ENCODE measurements at regions not wholly inside any gene's neighbourhood (a gene's known extent, or its start where the extent isn't known, plus 50 kb on each side); places are given as distances from the start of the nearest gene placed in this dataset.

GRCh38 chr13:76724421-76724820 is 161.8 kb downstream of the KCTD12 start:
- no peaks in the 10 kb centered on the region for H3K27me3 ChIP-seq (ENCODE audit: insufficient read depth, poor library complexity, severe bottlenecking)
- H3K4me3 ChIP-seq (replicated peaks; ENCODE audit: insufficient read depth, low read length), result no peak overlapping the region
- TF ChIP-seq SPI1 (IDR thresholded peaks at IDR 0.05; ENCODE audit: borderline replicate concordance, low read depth), result no peak
- TF ChIP-seq GABPA (IDR thresholded peaks at IDR 0.05; ENCODE audit: low read depth), result no peak
- TF ChIP-seq CTCF (IDR thresholded peaks at IDR 0.05; ENCODE audit: insufficient read depth, low read length), result no peak
- TF ChIP-seq POLR2AphosphoS5 (IDR thresholded peaks at IDR 0.05; ENCODE audit: low read depth), result no peak
- TF ChIP-seq REST (IDR thresholded peaks at IDR 0.05; ENCODE audit: insufficient replicate concordance, low read depth), result no peak
- no peak for DNase-seq (ENCODE audit: low read depth in 1 of 2, low spot score in 1 of 2)
- no peak overlapping the region for H3K27ac ChIP-seq (replicated peaks)

GRCh38 chr13:76723551-76724232 is 162.5 kb downstream of the KCTD12 start:
- no peak overlapping the region for H3K4me3 ChIP-seq (replicated peaks; ENCODE audit: insufficient read depth, low read length)
- no peaks in the 10 kb centered on the region for H3K27me3 ChIP-seq (ENCODE audit: insufficient read depth, poor library complexity, severe bottlenecking)
- TF ChIP-seq CTCF (IDR thresholded peaks at IDR 0.05; ENCODE audit: insufficient read depth, low read length) (no peak), SPI1 (IDR thresholded peaks at IDR 0.05; ENCODE audit: borderline replicate concordance, low read depth) (peak; percentile 66; the same call in 1 of the 2 replicates), POLR2AphosphoS5 (IDR thresholded peaks at IDR 0.05; ENCODE audit: low read depth) (peak; percentile 17; the same call in 1 of the 2 replicates), GABPA (IDR thresholded peaks at IDR 0.05; ENCODE audit: low read depth) (peak; percentile 76), REST (IDR thresholded peaks at IDR 0.05; ENCODE audit: insufficient replicate concordance, low read depth) (no peak)
- H3K27ac ChIP-seq (replicated peaks), result peak overlapping the region; percentile 53
- DNase-seq (ENCODE audit: low read depth in 1 of 2, low spot score in 1 of 2), result peak; percentile 43 to 83

GRCh38 chr13:76722782-76723181 is 163.4 kb downstream of the KCTD12 start:
- no peak for TF ChIP-seq REST (IDR thresholded peaks at IDR 0.05; ENCODE audit: insufficient replicate concordance, low read depth)
- TF ChIP-seq GABPA (IDR thresholded peaks at IDR 0.05; ENCODE audit: low read depth), result no peak
- no peak for TF ChIP-seq POLR2AphosphoS5 (IDR thresholded peaks at IDR 0.05; ENCODE audit: low read depth)
- TF ChIP-seq CTCF (IDR thresholded peaks at IDR 0.05; ENCODE audit: insufficient read depth, low read length), result no peak
- no peak for TF ChIP-seq SPI1 (IDR thresholded peaks at IDR 0.05; ENCODE audit: borderline replicate concordance, low read depth)
- H3K4me3 ChIP-seq (replicated peaks; ENCODE audit: insufficient read depth, low read length), result no peak overlapping the region
- no peak for DNase-seq (ENCODE audit: low read depth in 1 of 2, low spot score in 1 of 2)
- H3K27ac ChIP-seq (replicated peaks), result peak overlapping the region; percentile 53
- no peaks in the 10 kb centered on the region for H3K27me3 ChIP-seq (ENCODE audit: insufficient read depth, poor library complexity, severe bottlenecking)
